Thoracic aorta (tissue), 2 donors: ENCODE measurements at regions not wholly inside any gene's neighbourhood (a gene's known extent, or its start where the extent isn't known, plus 50 kb on each side); places are given as distances from the start of the nearest gene placed in this dataset.

Source experiments
- ATAC-seq: fragments of 150-250 bp; one replicate; pipeline ENCODE4 v1.8.0; 2017; ENCODE audit warnings: low read depth; ENCODE audit not compliant: insufficient number of reproducible peaks, low FRiP score
- DNase-seq: peaks from one replicate; pipeline ENCODE4 v3.0.0-alpha.2; 2020; ENCODE audit warnings: low spot score
- H3K27ac ChIP-seq, 2 donors: fragments of 200-600 bp; sonication (generic); 1 replicate in 1 of 2; 2 replicates in 1 of 2; pipeline ENCODE4 v1.5.1; 2016; ENCODE audit warnings: mild to moderate bottlenecking in 2 of 2, moderate library complexity in 2 of 2
- H3K27me3 ChIP-seq: fragments of 200-600 bp; sonication (generic); replicated peaks from 2 replicates; pipeline ENCODE4 v1.6.0; 2016; ENCODE audit warnings: mild to moderate bottlenecking; ENCODE audit not compliant: insufficient read depth
- H3K36me3 ChIP-seq: fragments of 200-600 bp; sonication (generic); one replicate; pipeline ENCODE4 v1.5.1; 2016
- H3K4me1 ChIP-seq, 2 donors: fragments of 200-600 bp; sonication (generic); 1 replicate in 1 of 2; 2 replicates in 1 of 2; pipeline versions ENCODE4 v1.5.1 to v1.6.0; 2016; ENCODE audit warnings: low read depth in 2 of 2, mild to moderate bottlenecking in 1 of 2; ENCODE audit not compliant: control insufficient read depth in 1 of 2
- H3K4me3 ChIP-seq: fragments of 200-600 bp; sonication (generic); 2 replicates; pipeline ENCODE4 v1.5.1; 2016; ENCODE audit warnings: mild to moderate bottlenecking
- H3K9me3 ChIP-seq: fragments of 200-600 bp; sonication (generic); 2 replicates; pipeline ENCODE4 v1.5.1; 2016
- TF ChIP-seq, protein P1 (sequence below): fragments of 200-600 bp; sonication (generic); IDR thresholded peaks from one replicate; pipeline ENCODE4 v1.5.1; 2019; ENCODE audit warnings: antibody characterized with exemption

GRCh38 chr3:11717768-11718636 lies 74.3 kb upstream of the VGLL4 start:
- H3K9me3 ChIP-seq: no peaks in the 10 kb centered on the region
- TF ChIP-seq, protein P1, sequence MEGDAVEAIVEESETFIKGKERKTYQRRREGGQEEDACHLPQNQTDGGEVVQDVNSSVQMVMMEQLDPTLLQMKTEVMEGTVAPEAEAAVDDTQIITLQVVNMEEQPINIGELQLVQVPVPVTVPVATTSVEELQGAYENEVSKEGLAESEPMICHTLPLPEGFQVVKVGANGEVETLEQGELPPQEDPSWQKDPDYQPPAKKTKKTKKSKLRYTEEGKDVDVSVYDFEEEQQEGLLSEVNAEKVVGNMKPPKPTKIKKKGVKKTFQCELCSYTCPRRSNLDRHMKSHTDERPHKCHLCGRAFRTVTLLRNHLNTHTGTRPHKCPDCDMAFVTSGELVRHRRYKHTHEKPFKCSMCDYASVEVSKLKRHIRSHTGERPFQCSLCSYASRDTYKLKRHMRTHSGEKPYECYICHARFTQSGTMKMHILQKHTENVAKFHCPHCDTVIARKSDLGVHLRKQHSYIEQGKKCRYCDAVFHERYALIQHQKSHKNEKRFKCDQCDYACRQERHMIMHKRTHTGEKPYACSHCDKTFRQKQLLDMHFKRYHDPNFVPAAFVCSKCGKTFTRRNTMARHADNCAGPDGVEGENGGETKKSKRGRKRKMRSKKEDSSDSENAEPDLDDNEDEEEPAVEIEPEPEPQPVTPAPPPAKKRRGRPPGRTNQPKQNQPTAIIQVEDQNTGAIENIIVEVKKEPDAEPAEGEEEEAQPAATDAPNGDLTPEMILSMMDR: no peak
- H3K27me3 ChIP-seq: no peaks in the 10 kb centered on the region
- ATAC-seq (no peak), DNase-seq (no peak)
- peaks cover 0 to 27% of the 10 kb centered on the region in 2 donors for H3K4me1 ChIP-seq
- peak overlapping the region; percentile 94 for H3K4me3 ChIP-seq
- peak overlapping the region; percentile 92 to 94 for H3K27ac ChIP-seq
- H3K36me3 ChIP-seq: no peaks in the 10 kb centered on the region

DNA sequence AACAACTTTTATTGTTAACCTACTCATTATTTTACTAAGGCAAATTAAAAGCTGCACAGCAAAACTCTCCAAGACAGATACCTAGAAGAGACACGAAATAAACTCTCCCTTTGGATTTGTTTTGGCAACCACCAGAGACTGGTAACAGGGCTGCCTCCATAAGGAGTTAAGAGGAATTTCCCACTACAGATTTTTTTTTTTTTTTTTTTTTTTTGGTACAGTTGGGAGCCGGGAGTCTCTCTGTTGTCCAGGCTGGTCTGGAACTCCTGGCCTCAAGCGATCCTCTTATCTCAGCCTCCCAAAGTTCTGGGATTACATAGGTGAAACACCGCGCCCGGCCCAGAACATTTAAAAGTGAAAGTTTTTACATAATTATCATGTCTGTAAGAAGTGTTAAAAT lies 73.6 kb upstream of the VGLL4 start:
- H3K4me3 ChIP-seq: peak overlapping the region; percentile 94
- H3K4me1 ChIP-seq: peaks cover 0 to 34% of the 10 kb centered on the region in 2 donors
- H3K27ac ChIP-seq: peak overlapping the region; percentile 92 to 94

DNA sequence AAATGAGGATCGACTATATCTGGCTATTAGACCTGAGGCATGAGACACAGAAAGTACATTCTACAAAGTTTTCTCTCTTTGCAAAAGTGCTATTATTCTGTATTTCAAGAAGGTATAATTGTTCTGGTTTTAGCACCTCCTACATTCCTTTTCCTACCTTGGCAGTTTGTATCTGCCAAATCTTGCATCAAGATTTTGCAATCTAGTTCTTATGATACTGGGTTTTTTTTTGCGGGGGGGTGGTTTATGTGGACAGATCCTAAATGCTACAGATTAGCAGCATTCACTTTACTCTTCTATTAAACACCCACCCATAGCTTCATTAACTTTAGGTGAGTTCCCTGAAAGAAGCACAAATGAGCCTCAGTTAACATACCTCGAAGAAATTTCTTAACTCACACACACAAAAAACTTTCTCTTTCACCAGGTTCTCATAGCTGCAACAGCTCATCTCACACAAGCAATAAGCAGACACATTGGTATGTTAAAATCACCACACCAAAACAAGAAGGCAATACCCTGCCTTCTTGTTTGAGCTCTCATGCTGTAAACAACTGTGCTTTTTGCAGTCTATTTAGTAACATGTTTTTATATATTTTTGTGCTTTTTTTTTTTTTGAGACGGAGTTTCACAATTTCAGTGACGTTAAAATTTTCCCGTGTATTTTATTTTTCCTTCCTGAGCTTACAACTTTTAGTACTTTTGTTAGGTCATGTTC lies 73.0 kb upstream of the VGLL4 start:
- ATAC-seq: no peak
- Histone ChIP-seq H3K36me3 (no peaks in the 10 kb centered on the region), H3K9me3 (no peaks in the 10 kb centered on the region), H3K27ac (peak overlapping the region; percentile 92 to 94), H3K27me3 (no peaks in the 10 kb centered on the region), H3K4me1 (peaks cover 0 to 40% of the 10 kb centered on the region in 2 donors), H3K4me3 (peak overlapping the region; percentile 94)
- TF ChIP-seq, protein P1: no peak
- DNase-seq: no peak

More for the DNA sequence above, 73.6 kb upstream of the VGLL4 start:
- Histone ChIP-seq H3K36me3 (no peaks in the 10 kb centered on the region), H3K27me3 (no peaks in the 10 kb centered on the region), H3K9me3 (no peaks in the 10 kb centered on the region)
- DNase-seq (no peak), ATAC-seq (no peak)
- TF ChIP-seq, protein P1: no peak

DNA sequence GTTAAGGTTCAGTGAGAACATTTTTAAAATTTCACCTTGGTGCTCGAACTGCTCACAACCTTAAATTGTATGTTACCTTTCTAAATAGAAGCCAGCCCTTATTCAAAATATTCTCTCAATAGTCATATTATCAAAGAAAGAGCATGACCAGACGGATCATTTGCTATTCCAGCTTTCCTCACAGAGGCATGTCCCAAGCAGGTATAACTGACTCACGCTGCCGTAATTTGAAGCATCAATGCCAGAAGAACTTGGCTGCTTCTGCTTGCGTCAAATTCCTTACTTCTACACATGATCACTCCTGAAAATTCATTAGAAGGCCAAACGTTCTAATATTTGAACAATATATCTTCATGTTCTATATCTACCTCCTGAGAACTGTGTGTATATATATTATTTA lies 69.5 kb upstream of the VGLL4 start:
- H3K9me3 ChIP-seq: no peaks in the 10 kb centered on the region
- no peak for DNase-seq
- peaks cover 0 to 34% of the 10 kb centered on the region in 2 donors for H3K4me1 ChIP-seq

More for the DNA sequence above, 69.5 kb upstream of the VGLL4 start:
- Histone ChIP-seq H3K27me3 (no peaks in the 10 kb centered on the region), H3K4me3 (no peak overlapping the region), H3K27ac (no peak overlapping the region), H3K36me3 (no peaks in the 10 kb centered on the region)
- no peak for ATAC-seq
- TF ChIP-seq, protein P1: no peak
